ENCODE measurements at regions not wholly inside any gene's neighbourhood (a gene's known extent, or its start where the extent isn't known, plus 50 kb on each side); places are given as distances from the start of the nearest gene placed in this dataset.

- DNase-seq (ENCODE audit: low spot score) = no peak
Measured at GRCh38 chr6:137413482-137413881, 80.7 kb downstream of the OLIG3 start.

GRCh38 chr6:137412562-137412961, 81.6 kb downstream of the OLIG3 start:
- ATAC-seq (ENCODE audit: low FRiP score) = no peak
- no peak for TF ChIP-seq CTCF (IDR thresholded peaks at IDR 0.05)
- no peak for DNase-seq (ENCODE audit: low spot score)

More at GRCh38 chr6:137413482-137413881, 80.7 kb downstream of the OLIG3 start:
- TF ChIP-seq CTCF (IDR thresholded peaks at IDR 0.05) = no peak
- ATAC-seq (ENCODE audit: low FRiP score) = no peak

GRCh38 chr6:137409266-137409777, 84.9 kb downstream of the OLIG3 start:
- no peak for TF ChIP-seq CTCF (IDR thresholded peaks at IDR 0.05)
- DNase-seq (ENCODE audit: low spot score) (no peak), ATAC-seq (ENCODE audit: low FRiP score) (no peak)

- ATAC-seq (ENCODE audit: low FRiP score) (no peak), DNase-seq (ENCODE audit: low spot score) (no peak)
- TF ChIP-seq CTCF (IDR thresholded peaks at IDR 0.05) = no peak
Measured at GRCh38 chr6:137407816-137408215, 86.4 kb downstream of the OLIG3 start.

GRCh38 chr6:137405806-137406205, 88.4 kb downstream of the OLIG3 start:
- TF ChIP-seq CTCF (IDR thresholded peaks at IDR 0.05) = no peak
- ATAC-seq (ENCODE audit: low FRiP score) (no peak), DNase-seq (ENCODE audit: low spot score) (no peak)

GRCh38 chr6:137403855-137404254, 90.3 kb downstream of the OLIG3 start:
- TF ChIP-seq CTCF (IDR thresholded peaks at IDR 0.05) = no peak
- no peak for DNase-seq (ENCODE audit: low spot score)
- no peak for ATAC-seq (ENCODE audit: low FRiP score)

- TF ChIP-seq CTCF (IDR thresholded peaks at IDR 0.05) = no peak
- ATAC-seq (ENCODE audit: low FRiP score) (no peak), DNase-seq (ENCODE audit: low spot score) (no peak)
Measured at GRCh38 chr6:137403443-137403842, 90.8 kb downstream of the OLIG3 start.

All from omental fat pad (tissue), 3 donors.